GM23248 (cell line): ENCODE measurements at regions not wholly inside any gene's neighbourhood (a gene's known extent, or its start where the extent isn't known, plus 50 kb on each side); places are given as distances from the start of the nearest gene placed in this dataset.

ENCODE experiments used
- DNase-seq: peaks from one replicate; pipeline ENCODE4 v3.0.0-alpha.2; 2015
- H2AFZ ChIP-seq: fragments of 200-600 bp; sonication (generic); 2 replicates; pipeline ENCODE4 v1.6.1; 2016; ENCODE audit warnings: antibody characterized with exemption
- H3F3A ChIP-seq: fragments of 200-600 bp; sonication (generic); 2 replicates; pipeline ENCODE4 v1.6.1; 2016; ENCODE audit warnings: mild to moderate bottlenecking, antibody characterized with exemption, mixed run types; ENCODE audit not compliant: insufficient read depth
- H3K27ac ChIP-seq: fragments of 200-600 bp; sonication (generic); 2 replicates; pipeline ENCODE4 v1.5.1; 2016; ENCODE audit warnings: mild to moderate bottlenecking
- H3K27me3 ChIP-seq: fragments of 200-600 bp; sonication (generic); replicated peaks from 2 replicates; pipeline ENCODE4 v1.6.1; 2016; ENCODE audit warnings: mild to moderate bottlenecking; ENCODE audit not compliant: insufficient read depth
- H3K36me3 ChIP-seq: fragments of 200-600 bp; sonication (generic); 2 replicates; pipeline ENCODE4 v1.6.1; 2016; ENCODE audit warnings: low read depth, mild to moderate bottlenecking
- H3K4me1 ChIP-seq: fragments of 200-600 bp; sonication (generic); 2 replicates; pipeline ENCODE4 v1.6.1; 2016; ENCODE audit warnings: mild to moderate bottlenecking; ENCODE audit not compliant: insufficient read depth
- H3K4me2 ChIP-seq: fragments of 200-600 bp; sonication (generic); one replicate; pipeline ENCODE4 v1.6.1; 2016; ENCODE audit warnings: mild to moderate bottlenecking; ENCODE audit not compliant: unreplicated experiment
- H3K4me3 ChIP-seq: fragments of 200-600 bp; sonication (generic); 2 replicates; pipeline ENCODE4 v1.5.1; 2016; ENCODE audit warnings: mild to moderate bottlenecking
- H3K79me2 ChIP-seq: fragments of 200-600 bp; sonication (generic); 2 replicates; pipeline ENCODE4 v1.6.1; 2016; ENCODE audit warnings: mild to moderate bottlenecking; ENCODE audit not compliant: insufficient read depth
- H3K9ac ChIP-seq: fragments of 200-600 bp; sonication (generic); 2 replicates; pipeline ENCODE4 v1.6.1; 2016; ENCODE audit warnings: mild to moderate bottlenecking
- H3K9me2 ChIP-seq: fragments of 200-600 bp; sonication (generic); 2 replicates; pipeline ENCODE4 v1.6.1; 2016; ENCODE audit warnings: mixed run types, mild to moderate bottlenecking, moderate library complexity; ENCODE audit not compliant: insufficient read depth
- H3K9me3 ChIP-seq: fragments of 200-600 bp; sonication (generic); one replicate; pipeline ENCODE4 v1.6.1; 2017; ENCODE audit warnings: low read depth
- H4K20me1 ChIP-seq: fragments of 200-600 bp; sonication (generic); 2 replicates; pipeline ENCODE4 v1.6.0; 2016; ENCODE audit not compliant: insufficient read depth
- EZH2 ChIP-seq: fragments of 200-600 bp; sonication (generic); IDR thresholded peaks from 2 replicates; pipeline ENCODE4 v1.6.1; 2018; ENCODE audit warnings: antibody characterized with exemption, mild to moderate bottlenecking; ENCODE audit not compliant: insufficient read depth, poor library complexity, severe bottlenecking
- EZH2phosphoT487 ChIP-seq: fragments of 200-600 bp; sonication (generic); IDR thresholded peaks from 2 replicates; pipeline ENCODE4 v1.6.1; 2018; ENCODE audit warnings: antibody characterized with exemption, moderate library complexity, mild to moderate bottlenecking, low read depth; ENCODE audit not compliant: insufficient read depth
- WGBS, 2 experiments: methylation state at CpG; one replicate each; pipeline ENCODE4 v1.1.6; 2015 to 2017; ENCODE audit warnings: low lambda C conversion rate in 2 of 2, low coverage in 1 of 2; ENCODE audit errors: missing lambda C conversion rate in 2 of 2; 5-methylcytosine and 5-hydroxymethylcytosine counted together
- in situ Hi-C: fragments of 300-500 bp; cut with MboI; formaldehyde crosslinking; loops from 2 replicates; pipeline ENCODE4 v1.15.0; 2020

DNA sequence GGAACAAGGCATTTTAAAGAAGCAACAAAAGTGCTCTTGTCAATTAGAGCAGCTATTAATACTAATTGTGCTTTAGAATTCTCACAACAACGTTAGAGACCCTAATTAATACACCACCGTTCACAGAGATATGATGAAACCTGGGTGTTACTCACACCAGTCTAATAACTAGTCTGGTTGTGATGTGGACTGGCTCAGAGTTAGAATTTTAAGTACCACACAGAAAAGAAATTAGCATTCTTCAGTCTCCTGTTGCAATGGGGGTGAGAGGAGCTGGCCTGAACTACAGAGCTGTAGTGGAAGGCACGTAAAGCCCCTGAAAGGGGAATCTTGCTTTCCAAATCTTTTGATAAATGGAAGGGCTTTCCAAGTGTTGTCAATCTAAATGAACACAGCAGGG is 240.8 kb upstream of the TOX3 start:
- Histone ChIP-seq H3K9me3 (no peaks in the 10 kb centered on the region), H3K4me3 (no peak overlapping the region), H3K27ac (no peak overlapping the region), H2AFZ (no peak overlapping the region), H3K9me2 (no peaks in the 10 kb centered on the region), H3F3A (no peaks in the 10 kb centered on the region), H3K9ac (no peak overlapping the region), H3K79me2 (no peaks in the 10 kb centered on the region), H3K4me2 (no peak overlapping the region), H3K27me3 (no peaks in the 10 kb centered on the region), H3K36me3 (no peaks in the 10 kb centered on the region), H3K4me1 (no peaks in the 10 kb centered on the region), H4K20me1 (no peaks in the 10 kb centered on the region)
- DNase-seq: no peak
- in situ Hi-C loops: no loop called here
- TF ChIP-seq EZH2phosphoT487: no peak
- TF ChIP-seq EZH2: no peak
- WGBS, 2 experiments: 19 to 20% methylated on average over 3 of the region's 3 CpGs

DNA sequence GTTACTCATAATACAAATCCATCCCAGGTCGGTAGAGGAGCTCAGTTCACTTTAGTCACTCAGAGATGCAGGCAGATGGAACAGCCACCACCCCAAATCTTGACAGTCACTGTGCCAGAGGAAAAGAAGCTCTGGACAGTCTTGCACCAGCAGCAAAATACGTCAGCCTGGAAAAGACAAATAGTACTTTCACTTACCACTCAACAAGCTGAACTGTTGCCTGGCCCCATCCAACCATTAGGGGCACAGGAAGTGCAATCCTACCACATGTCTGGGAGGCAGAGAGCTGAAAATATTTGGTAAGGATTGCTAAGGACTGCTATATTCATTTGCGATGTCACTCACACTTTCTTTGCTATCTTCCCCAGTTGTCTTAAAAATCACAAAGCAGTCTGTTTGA is 239.1 kb upstream of the TOX3 start:
- no peaks in the 10 kb centered on the region for H4K20me1 ChIP-seq
- no peaks in the 10 kb centered on the region for H3K9me2 ChIP-seq
- H3K27ac ChIP-seq: no peak overlapping the region
- no peaks in the 10 kb centered on the region for H3K36me3 ChIP-seq
- H3K4me2 ChIP-seq: no peak overlapping the region
- no peaks in the 10 kb centered on the region for H3K9me3 ChIP-seq
- WGBS, 2 experiments: 16 to 21% methylated on average over 3 of the region's 3 CpGs
- TF ChIP-seq EZH2phosphoT487: no peak
- no peak for TF ChIP-seq EZH2
- no peak overlapping the region for H2AFZ ChIP-seq
- no peaks in the 10 kb centered on the region for H3F3A ChIP-seq
- H3K4me1 ChIP-seq: no peaks in the 10 kb centered on the region
- no peaks in the 10 kb centered on the region for H3K79me2 ChIP-seq
- no peak overlapping the region for H3K4me3 ChIP-seq
- in situ Hi-C loops: no loop called here
- no peak overlapping the region for H3K9ac ChIP-seq
- H3K27me3 ChIP-seq: no peaks in the 10 kb centered on the region
- no peak for DNase-seq

DNA sequence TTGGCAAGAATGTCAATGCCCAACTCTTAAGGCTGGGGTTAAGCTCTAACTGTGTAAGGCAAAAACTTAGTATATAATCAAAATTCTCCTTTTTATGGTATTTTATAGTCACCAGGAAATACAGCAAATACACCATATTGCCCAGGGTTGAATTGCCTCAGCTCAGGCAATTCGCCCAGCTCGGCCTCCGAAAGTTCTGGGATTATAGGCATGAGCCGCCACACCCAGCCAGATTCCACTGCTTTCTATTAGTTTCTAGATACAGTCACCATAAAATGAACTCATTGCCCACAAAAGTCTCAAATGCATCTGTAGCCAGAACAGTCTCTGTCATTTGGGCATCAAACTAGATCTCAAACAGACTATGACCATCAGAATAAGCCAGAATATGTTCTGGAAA is 238.7 kb upstream of the TOX3 start:
- TF ChIP-seq EZH2phosphoT487 (no peak), EZH2 (no peak)
- H2AFZ ChIP-seq: no peak overlapping the region
- H3F3A ChIP-seq: no peaks in the 10 kb centered on the region
- no peak for DNase-seq
- in situ Hi-C loops: no loop called here
- no peaks in the 10 kb centered on the region for H3K27me3 ChIP-seq
- no peaks in the 10 kb centered on the region for H3K9me2 ChIP-seq
- H3K36me3 ChIP-seq: no peaks in the 10 kb centered on the region
- H3K79me2 ChIP-seq: no peaks in the 10 kb centered on the region
- 28 to 32% methylated on average over 4 of the region's 4 CpGs for WGBS, 2 experiments
- H3K4me3 ChIP-seq: no peak overlapping the region
- no peak overlapping the region for H3K4me2 ChIP-seq
- H4K20me1 ChIP-seq: no peaks in the 10 kb centered on the region
- H3K4me1 ChIP-seq: no peaks in the 10 kb centered on the region
- H3K27ac ChIP-seq: no peak overlapping the region
- H3K9ac ChIP-seq: no peak overlapping the region
- H3K9me3 ChIP-seq: no peaks in the 10 kb centered on the region

DNA sequence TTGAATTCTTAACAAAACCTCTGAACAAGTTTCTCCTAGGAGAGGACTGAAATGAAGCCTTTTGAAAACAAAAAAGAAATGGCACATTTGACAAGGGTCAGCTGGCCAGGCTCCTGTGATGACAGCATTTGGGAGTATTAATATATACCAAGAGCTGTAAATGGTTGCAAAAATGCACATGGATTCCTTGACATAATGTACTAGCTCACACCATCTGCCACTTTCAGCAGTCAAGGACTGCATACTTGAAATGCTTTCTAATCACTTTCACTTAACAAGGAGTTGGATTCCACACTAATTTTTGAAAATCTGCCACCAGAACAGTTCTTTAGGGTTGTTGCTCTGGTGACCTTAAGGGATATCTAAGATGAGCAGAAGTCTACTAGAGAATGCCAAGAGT is 236.7 kb upstream of the TOX3 start:
- Histone ChIP-seq H3K9me2 (no peaks in the 10 kb centered on the region), H3F3A (no peaks in the 10 kb centered on the region), H3K36me3 (no peaks in the 10 kb centered on the region), H3K27ac (no peak overlapping the region), H3K4me3 (no peak overlapping the region), H2AFZ (no peak overlapping the region), H4K20me1 (no peaks in the 10 kb centered on the region), H3K27me3 (no peaks in the 10 kb centered on the region), H3K9me3 (no peaks in the 10 kb centered on the region), H3K4me1 (no peaks in the 10 kb centered on the region), H3K4me2 (no peak overlapping the region), H3K79me2 (no peaks in the 10 kb centered on the region), H3K9ac (no peak overlapping the region)
- in situ Hi-C loops: no loop called here
- no peak for DNase-seq
- no peak for TF ChIP-seq EZH2phosphoT487
- TF ChIP-seq EZH2: no peak

DNA sequence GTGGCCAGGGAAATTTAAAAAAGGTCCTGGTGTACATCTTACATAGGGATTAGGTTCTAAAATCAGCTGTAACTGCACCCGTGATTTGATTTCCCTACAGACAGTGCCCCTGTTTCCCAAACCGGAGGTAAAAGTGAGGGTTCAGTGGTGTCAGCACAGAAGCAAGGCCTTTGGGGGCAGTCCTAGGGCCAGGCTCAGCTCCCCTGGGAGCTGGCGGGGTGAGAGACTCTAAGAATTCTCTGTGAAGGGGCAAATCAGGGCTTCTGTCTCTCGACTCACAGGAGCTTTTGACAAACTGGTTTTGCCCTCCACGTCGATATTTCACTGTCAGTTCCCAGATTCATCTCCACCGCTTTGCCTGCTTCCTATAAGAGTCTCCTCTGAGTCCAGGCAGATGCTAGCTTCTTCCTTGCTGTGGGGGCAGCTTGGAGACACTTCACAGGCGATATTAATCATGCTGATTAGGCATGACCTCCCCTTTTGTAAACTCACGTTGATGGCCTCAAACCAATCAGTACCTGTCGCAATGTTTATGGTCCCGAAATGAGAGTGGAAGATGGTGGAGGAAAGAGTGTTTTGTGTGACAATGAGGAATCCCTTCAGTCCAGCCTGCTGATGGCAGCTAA is 234.2 kb upstream of the TOX3 start:
- in situ Hi-C loops: no loop called here
- Histone ChIP-seq H3K4me3 (no peak overlapping the region), H3K79me2 (no peaks in the 10 kb centered on the region), H3K9me3 (no peaks in the 10 kb centered on the region), H2AFZ (no peak overlapping the region), H3K9me2 (no peaks in the 10 kb centered on the region), H3K36me3 (no peaks in the 10 kb centered on the region), H3K27me3 (no peaks in the 10 kb centered on the region), H3K4me1 (no peaks in the 10 kb centered on the region), H4K20me1 (no peaks in the 10 kb centered on the region), H3K27ac (no peak overlapping the region), H3K4me2 (no peak overlapping the region), H3F3A (no peaks in the 10 kb centered on the region), H3K9ac (no peak overlapping the region)
- WGBS, 2 experiments: 33 to 35% methylated on average over 11 of the region's 11 CpGs
- DNase-seq: no peak
- TF ChIP-seq EZH2 (no peak), EZH2phosphoT487 (no peak)
